OCI-LY1 (cell line): ENCODE measurements at regions not wholly inside any gene's neighbourhood (a gene's known extent, or its start where the extent isn't known, plus 50 kb on each side); places are given as distances from the start of the nearest gene placed in this dataset.

Experiments
- CTCF ChIP-seq: fragments of 200-600 bp; sonication (generic), shearing (Covaris generic); IDR thresholded peaks from 2 replicates; pipeline ENCODE4 v1.5.1; 2017; ENCODE audit warnings: mild to moderate bottlenecking, antibody characterized with exemption, low read length, moderate library complexity, mixed read lengths
- EZH2 ChIP-seq: fragments of 200-600 bp; sonication (generic), shearing (Covaris generic); IDR thresholded peaks from 2 replicates; pipeline ENCODE4 v1.8.0; 2017; ENCODE audit warnings: borderline replicate concordance, mixed run types, mild to moderate bottlenecking, antibody characterized with exemption, low read length, moderate library complexity, mixed read lengths

GRCh38 chr16:8026450-8026849 lies 563.9 kb downstream of the TMEM114 start:
- TF ChIP-seq CTCF (no peak), EZH2 (no peak)
